Spleen (tissue), 11 donors: ENCODE measurements at regions not wholly inside any gene's neighbourhood (a gene's known extent, or its start where the extent isn't known, plus 50 kb on each side); places are given as distances from the start of the nearest gene placed in this dataset.

Experiments used
- DNase-seq: peaks from one replicate; pipeline ENCODE4 v3.0.0-alpha.2; 2020
- H3K27ac ChIP-seq, 8 donors: fragments of 200-600 bp; sonication (generic) in 7 of 8; 1 replicate in 4 of 8; 2 replicates in 4 of 8; pipeline versions ENCODE4 v1.5.0 to v1.8.0; 2016 to 2021; ENCODE audit warnings: inconsistent platforms in 4 of 8, mild to moderate bottlenecking in 4 of 8, moderate library complexity in 1 of 8
- H3K27me3 ChIP-seq, 7 donors: fragments of 200-600 bp; sonication (generic) in 6 of 7; replicated peaks in 1 of 7; 1 replicate in 4 of 7; 2 replicates in 3 of 7; pipeline versions ENCODE4 v1.5.0 to v1.8.0; 2016 to 2021; ENCODE audit warnings: inconsistent platforms in 3 of 7, mild to moderate bottlenecking in 1 of 7
- H3K36me3 ChIP-seq, 6 donors: fragments of 200-600 bp; sonication (generic) in 5 of 6; 1 replicate in 4 of 6; 2 replicates in 2 of 6; pipeline versions ENCODE4 v1.5.0 to v1.8.0; 2016 to 2021; ENCODE audit warnings: inconsistent platforms in 2 of 6
- H3K4me1 ChIP-seq, 6 donors: fragments of 200-600 bp; sonication (generic) in 5 of 6; 1 replicate in 3 of 6; 2 replicates in 3 of 6; pipeline versions ENCODE4 v1.5.0 to v1.8.0; 2016 to 2021; ENCODE audit warnings: inconsistent platforms in 3 of 6
- H3K4me3 ChIP-seq, 8 donors: fragments of 200-600 bp; sonication (generic) in 7 of 8; 1 replicate in 4 of 8; 2 replicates in 4 of 8; pipeline versions ENCODE4 v1.5.0 to v1.8.0; 2016 to 2021; ENCODE audit warnings: inconsistent platforms in 4 of 8, mild to moderate bottlenecking in 4 of 8, moderate library complexity in 2 of 8
- H3K9me3 ChIP-seq, 8 donors: fragments of 200-600 bp; sonication (generic) in 7 of 8; 1 replicate in 4 of 8; 2 replicates in 4 of 8; pipeline versions ENCODE4 v1.5.0 to v1.8.0; 2016 to 2021; ENCODE audit warnings: inconsistent platforms in 4 of 8
- POLR2A ChIP-seq, 3 donors: fragments of 450-650 bp; IDR thresholded peaks; one replicate each; pipeline ENCODE4 v1.5.1; 2017; ENCODE audit warnings: antibody characterized with exemption in 3 of 3, mild to moderate bottlenecking in 1 of 3
- POLR2AphosphoS5 ChIP-seq, 3 donors: sonication (generic); formaldehyde crosslinking; IDR thresholded peaks; one replicate each; pipeline ENCODE4 v1.5.1; 2017; ENCODE audit warnings: antibody characterized with exemption in 3 of 3
- WGBS, 5 donors: extraction: QIAGEN DNeasy Blood & Tissue Kit in 3 of 5; methylation state at CpG; one replicate each; pipeline versions ENCODE4 v1.1.5 to v1.1.7; 2013 to 2018; 5-methylcytosine and 5-hydroxymethylcytosine counted together
- intact Hi-C: fragments of 100-400 bp; cut with DNase I; formaldehyde crosslinking; loops from one replicate; pipeline ENCODE4 v1.15.0; 2023; ENCODE audit warnings: low total_unique reads
- TF ChIP-seq, protein P1 (sequence below), 11 experiments: fragments of 200-600 bp in 7 of 11; fragments of 450-650 bp in 4 of 11; sonication (generic) in 4 of 11; IDR thresholded peaks in 8 of 11; conservative IDR thresholded peaks in 3 of 11; 1 replicate in 7 of 11; 2 replicates in 4 of 11; pipeline versions ENCODE4 v1.4.0 to v1.8.0; 2016 to 2021; ENCODE audit warnings: antibody characterized with exemption in 11 of 11, inconsistent platforms in 4 of 11, mild to moderate bottlenecking in 1 of 11
- donor health status: healthy with polysubstance abuse.
- donor health status: DM: no; HTN: no; CAD: no; lungs with moderate emphysema.
- donor health status: DM: no; HTN: no; CAD: no.
- donor health status: Bipolar disorder and iron deficiency.
- donor health status: healthy.
- donor health status: DM: no; HTN: no; CAD: no.
- donor health status: DM: yes; HTN: yes; CAD: no.

DNA sequence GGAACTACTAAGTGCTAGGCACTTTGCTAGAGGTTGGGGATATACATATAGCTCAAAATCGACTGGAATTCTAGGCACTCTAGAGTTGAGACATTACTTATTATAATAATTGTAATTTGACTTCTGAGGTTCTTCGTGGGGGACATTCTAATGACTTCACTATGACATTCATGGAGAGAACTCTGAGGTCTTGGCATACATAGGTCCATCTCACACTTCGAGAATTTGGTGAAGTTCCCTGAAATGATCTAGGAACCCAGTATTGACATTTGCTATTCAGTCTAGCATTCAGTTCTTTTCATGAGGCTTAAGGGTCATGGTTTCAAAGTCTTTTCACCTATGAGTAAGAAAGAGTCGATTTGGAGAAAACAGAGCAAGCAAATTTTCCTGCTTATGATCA, 446.6 kb upstream of the JAG1 start:
- 63 to 84% (median 78%) methylated on average over 4 of the region's 4 CpGs for WGBS, 5 donors
- intact Hi-C loops: no loop called here
- no peaks in the 10 kb centered on the region for H3K4me1 ChIP-seq
- H3K9me3 ChIP-seq: no peaks in the 10 kb centered on the region
- no peak for DNase-seq
- no peaks in the 10 kb centered on the region for H3K36me3 ChIP-seq
- no peak overlapping the region for H3K27ac ChIP-seq
- H3K27me3 ChIP-seq: no peaks in the 10 kb centered on the region
- no peak overlapping the region for H3K4me3 ChIP-seq
- no peak for TF ChIP-seq POLR2A (IDR thresholded peaks at IDR 0.05)
- no peak for TF ChIP-seq POLR2AphosphoS5 (IDR thresholded peaks at IDR 0.05)
- TF ChIP-seq, protein P1, sequence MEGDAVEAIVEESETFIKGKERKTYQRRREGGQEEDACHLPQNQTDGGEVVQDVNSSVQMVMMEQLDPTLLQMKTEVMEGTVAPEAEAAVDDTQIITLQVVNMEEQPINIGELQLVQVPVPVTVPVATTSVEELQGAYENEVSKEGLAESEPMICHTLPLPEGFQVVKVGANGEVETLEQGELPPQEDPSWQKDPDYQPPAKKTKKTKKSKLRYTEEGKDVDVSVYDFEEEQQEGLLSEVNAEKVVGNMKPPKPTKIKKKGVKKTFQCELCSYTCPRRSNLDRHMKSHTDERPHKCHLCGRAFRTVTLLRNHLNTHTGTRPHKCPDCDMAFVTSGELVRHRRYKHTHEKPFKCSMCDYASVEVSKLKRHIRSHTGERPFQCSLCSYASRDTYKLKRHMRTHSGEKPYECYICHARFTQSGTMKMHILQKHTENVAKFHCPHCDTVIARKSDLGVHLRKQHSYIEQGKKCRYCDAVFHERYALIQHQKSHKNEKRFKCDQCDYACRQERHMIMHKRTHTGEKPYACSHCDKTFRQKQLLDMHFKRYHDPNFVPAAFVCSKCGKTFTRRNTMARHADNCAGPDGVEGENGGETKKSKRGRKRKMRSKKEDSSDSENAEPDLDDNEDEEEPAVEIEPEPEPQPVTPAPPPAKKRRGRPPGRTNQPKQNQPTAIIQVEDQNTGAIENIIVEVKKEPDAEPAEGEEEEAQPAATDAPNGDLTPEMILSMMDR (IDR thresholded peaks at IDR 0.05 in 8 of 11, conservative IDR thresholded peaks at IDR 0.05 in 3 of 11): no peak

DNA sequence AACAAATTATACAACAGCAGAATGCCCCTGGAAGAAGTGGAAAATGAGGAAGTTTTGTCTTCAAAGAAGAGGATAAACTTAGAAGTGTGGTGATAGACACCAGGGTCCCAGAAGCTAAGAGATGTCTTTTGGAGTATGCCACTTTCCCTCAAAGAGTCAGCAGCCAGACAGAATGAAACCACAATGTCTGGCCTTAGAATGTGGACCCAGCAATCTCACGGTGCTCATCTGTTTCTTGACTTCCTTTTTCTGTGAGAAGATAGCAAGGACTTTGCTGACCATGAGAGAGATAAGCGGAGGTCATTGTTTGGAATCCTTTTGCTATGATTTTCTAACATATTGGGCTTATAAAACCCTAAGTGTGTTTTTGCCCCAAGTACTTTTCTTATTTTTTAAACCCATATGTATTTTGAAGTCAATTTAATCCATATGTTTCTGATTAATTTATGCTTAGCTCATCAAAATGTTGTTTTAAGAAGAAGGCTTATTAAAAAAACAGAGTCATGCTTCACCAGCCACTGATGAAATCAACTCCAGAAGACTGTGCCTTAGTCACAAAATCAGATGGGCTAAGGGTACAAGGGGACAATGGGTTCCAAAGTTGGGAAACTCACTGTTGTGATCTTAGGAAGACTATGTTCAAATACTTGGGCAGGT, 451.2 kb upstream of the JAG1 start:
- H3K9me3 ChIP-seq: no peaks in the 10 kb centered on the region
- no peak for DNase-seq
- TF ChIP-seq, protein P1 (IDR thresholded peaks at IDR 0.05 in 8 of 11, conservative IDR thresholded peaks at IDR 0.05 in 3 of 11): no peak
- TF ChIP-seq POLR2AphosphoS5 (IDR thresholded peaks at IDR 0.05) (no peak), POLR2A (IDR thresholded peaks at IDR 0.05) (no peak)
- no peak overlapping the region for H3K27ac ChIP-seq
- H3K4me1 ChIP-seq: no peaks in the 10 kb centered on the region
- H3K27me3 ChIP-seq: no peaks in the 10 kb centered on the region
- H3K4me3 ChIP-seq: no peak overlapping the region
- no peaks in the 10 kb centered on the region for H3K36me3 ChIP-seq
- intact Hi-C loops: no loop called here
- 25 to 37% (median 31%) methylated on average over 2 of the region's 2 CpGs for WGBS, 5 donors

DNA sequence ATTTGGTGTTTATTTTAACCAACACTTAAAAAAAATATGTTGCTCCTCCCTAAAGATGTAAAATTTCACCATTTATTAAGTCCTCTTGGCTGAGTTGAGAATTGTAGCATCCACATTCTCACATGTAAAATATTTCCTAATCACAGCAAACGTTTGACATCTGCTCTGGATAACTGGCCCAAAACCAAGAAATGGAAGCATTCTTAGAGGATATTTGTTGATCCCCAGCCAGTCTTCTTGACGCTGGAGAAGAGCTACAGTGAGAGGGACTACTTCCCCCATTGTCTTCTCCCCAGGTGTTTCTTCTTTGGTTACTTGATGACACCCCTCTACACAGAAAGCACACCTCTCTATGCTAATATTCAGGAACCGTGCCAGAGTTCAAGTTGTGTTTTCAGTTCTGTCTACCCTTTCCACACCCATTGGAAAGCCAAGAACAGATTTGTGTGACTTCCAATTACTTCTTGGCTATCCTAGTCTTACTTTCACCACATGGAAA, 454.5 kb upstream of the JAG1 start:
- H3K4me3 ChIP-seq: no peak overlapping the region
- no peak for DNase-seq
- no peaks in the 10 kb centered on the region for H3K36me3 ChIP-seq
- H3K27ac ChIP-seq: no peak overlapping the region
- no peaks in the 10 kb centered on the region for H3K4me1 ChIP-seq
- 60 to 81% (median 69%) methylated on average over 3 of the region's 3 CpGs for WGBS, 5 donors
- H3K9me3 ChIP-seq: no peaks in the 10 kb centered on the region
- TF ChIP-seq POLR2AphosphoS5 (IDR thresholded peaks at IDR 0.05) (no peak), POLR2A (IDR thresholded peaks at IDR 0.05) (no peak)
- TF ChIP-seq, protein P1 (IDR thresholded peaks at IDR 0.05 in 8 of 11, conservative IDR thresholded peaks at IDR 0.05 in 3 of 11): no peak
- no peaks in the 10 kb centered on the region for H3K27me3 ChIP-seq
- intact Hi-C loops: no loop called here

DNA sequence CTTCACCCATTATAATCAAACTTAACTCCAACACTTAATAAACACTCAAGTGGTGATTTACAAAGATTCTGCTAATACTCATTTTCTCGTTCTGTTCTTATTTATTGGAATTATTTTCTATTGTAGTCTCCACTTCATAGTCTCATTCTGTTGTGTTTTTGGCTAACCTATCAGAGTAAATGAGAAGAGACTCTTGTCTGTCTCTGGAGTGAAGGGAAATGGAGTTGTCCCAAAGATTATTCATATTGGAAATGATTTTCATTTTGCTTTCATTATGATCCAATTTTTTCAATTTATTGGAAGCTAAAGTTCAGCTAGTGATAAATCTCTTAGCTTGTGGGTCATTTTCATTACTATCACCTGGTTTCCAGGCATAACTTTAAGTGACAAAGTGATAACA, 454.9 kb upstream of the JAG1 start:
- H3K4me3 ChIP-seq: no peak overlapping the region
- WGBS, 5 donors: 71 to 87% (median 77%) methylated on average over 1 of the region's 1 CpG
- H3K36me3 ChIP-seq: no peaks in the 10 kb centered on the region
- no peaks in the 10 kb centered on the region for H3K9me3 ChIP-seq
- DNase-seq: no peak
- intact Hi-C loops: no loop called here
- TF ChIP-seq POLR2AphosphoS5 (IDR thresholded peaks at IDR 0.05): no peak
- TF ChIP-seq, protein P1 (IDR thresholded peaks at IDR 0.05 in 8 of 11, conservative IDR thresholded peaks at IDR 0.05 in 3 of 11): no peak
- no peak for TF ChIP-seq POLR2A (IDR thresholded peaks at IDR 0.05)
- H3K27ac ChIP-seq: no peak overlapping the region
- no peaks in the 10 kb centered on the region for H3K4me1 ChIP-seq
- no peaks in the 10 kb centered on the region for H3K27me3 ChIP-seq
